ENCODE measurements at regions not wholly inside any gene's neighbourhood (a gene's known extent, or its start where the extent isn't known, plus 50 kb on each side); places are given as distances from the start of the nearest gene placed in this dataset.

- Mint-ChIP-seq H3K27me3 (ENCODE audit: insufficient read depth, unreplicated experiment) (peaks cover 25% of the 10 kb centered on the region), H3K27ac (ENCODE audit: low read depth, unreplicated experiment) (no peak overlapping the region), H3K36me3 (ENCODE audit: insufficient read depth, unreplicated experiment) (no peaks in the 10 kb centered on the region), H3K9me3 (ENCODE audit: unreplicated experiment) (no peaks in the 10 kb centered on the region), H3K4me3 (ENCODE audit: unreplicated experiment) (no peak overlapping the region), H3K4me1 (ENCODE audit: insufficient read depth, unreplicated experiment) (no peaks in the 10 kb centered on the region)
- DNase-seq (ENCODE audit: unreplicated experiment): peak; percentile 71
- peak; percentile 45 for TF ChIP-seq CTCF (IDR thresholded peaks at IDR 0.05; ENCODE audit: unreplicated experiment)
- BruUV-seq (replicated peaks): no TSS peak
- ChIA-PET POLR2A (interaction anchor here (0.7 kb wide), 1 partner anchor 64 kb away, joined by 3 read pairs; no protein-coding TSS in a partner anchor), CTCF (interaction anchor here (0.5 to 2.9 kb wide), 34 partner anchors 8 to 1077 kb away, joined by 3 to 13 read pairs (median 4); no protein-coding TSS in a partner anchor)
- intact Hi-C loops (cut with micrococcal nuclease): loop anchor here (1.0 to 10.0 kb wide), 4 partner anchors 307 to 1467 kb away; no protein-coding TSS in a partner anchor
These were observed 738.7 kb upstream of the NDST4 start for GRCh38 chr4:115851918-115852766.

DNA sequence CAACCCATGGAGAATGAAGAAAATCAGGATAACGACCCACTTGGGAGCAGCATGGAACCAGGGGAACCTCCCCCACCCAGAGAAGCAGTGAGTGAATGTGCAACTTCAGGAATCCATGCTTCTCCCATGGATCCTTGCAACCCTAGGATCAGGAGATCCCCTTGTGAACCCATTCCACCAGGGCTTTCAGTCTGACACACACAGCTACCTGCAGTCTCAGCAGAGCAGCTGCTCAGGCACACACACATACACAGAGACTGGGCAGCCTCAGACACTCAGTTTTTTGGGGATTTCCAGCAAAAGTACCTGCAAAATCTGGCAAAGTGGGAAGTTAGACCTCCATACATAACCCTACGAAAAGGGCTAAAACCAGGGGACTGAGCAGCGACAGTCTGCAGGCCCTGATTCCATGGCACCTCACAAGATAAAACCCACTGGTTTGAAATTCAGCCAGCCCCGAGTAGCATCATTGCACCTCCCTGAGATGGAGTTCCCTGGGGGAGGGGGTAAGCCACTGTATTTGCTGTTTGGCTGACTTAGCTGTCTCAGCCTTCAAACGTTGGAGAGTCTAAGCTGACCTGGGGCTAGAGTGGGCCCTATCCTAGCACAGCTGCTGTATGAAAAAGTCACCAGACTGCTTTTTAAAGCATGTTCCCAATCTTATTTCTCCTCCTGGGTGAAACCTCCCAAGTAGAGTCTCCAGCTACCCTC, 737.5 kb upstream of the NDST4 start:
- Mint-ChIP-seq H3K27me3 (ENCODE audit: insufficient read depth, unreplicated experiment) (peaks cover 25% of the 10 kb centered on the region), H3K9me3 (ENCODE audit: unreplicated experiment) (no peaks in the 10 kb centered on the region), H3K36me3 (ENCODE audit: insufficient read depth, unreplicated experiment) (no peaks in the 10 kb centered on the region), H3K4me1 (ENCODE audit: insufficient read depth, unreplicated experiment) (no peaks in the 10 kb centered on the region), H3K27ac (ENCODE audit: low read depth, unreplicated experiment) (no peak overlapping the region), H3K4me3 (ENCODE audit: unreplicated experiment) (no peak overlapping the region)
- ChIA-PET CTCF (interaction anchor here (0.5 to 2.9 kb wide), 10 partner anchors 70 to 732 kb away, joined by 3 to 13 read pairs (median 4); no protein-coding TSS in a partner anchor), POLR2A (no interaction called here)
- intact Hi-C loops (cut with micrococcal nuclease): loop anchor here (10.0 kb wide), 2 partner anchors 306 to 1466 kb away; no protein-coding TSS in a partner anchor
- no peak for TF ChIP-seq CTCF (IDR thresholded peaks at IDR 0.05; ENCODE audit: unreplicated experiment)
- no peak for DNase-seq (ENCODE audit: unreplicated experiment)
- no TSS peak for BruUV-seq (replicated peaks)

DNA sequence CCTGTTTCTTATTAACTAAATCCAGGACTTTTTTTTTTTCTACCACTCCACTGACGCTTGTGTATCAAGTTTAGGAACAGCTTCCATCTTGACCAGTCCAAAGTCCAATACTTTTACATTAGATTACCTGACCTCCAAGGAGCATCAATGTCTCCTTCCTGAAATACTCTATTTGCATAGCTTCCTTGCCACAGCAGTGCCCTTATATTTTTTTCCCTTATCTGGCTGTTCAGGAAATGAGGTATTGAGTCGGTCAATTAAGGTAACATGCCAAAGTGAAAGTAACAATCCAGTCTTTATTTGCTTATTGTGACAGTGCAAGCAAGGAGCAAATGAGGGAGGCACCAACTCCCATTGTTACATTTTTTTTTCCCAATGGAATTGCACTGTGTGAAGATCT, 730.8 kb upstream of the NDST4 start:
- H3K27ac Mint-ChIP-seq (ENCODE audit: low read depth, unreplicated experiment): no peak overlapping the region
- CTCF ChIA-PET: interaction anchor here (0.6 to 0.7 kb wide), 2 partner anchors 9 to 1557 kb away, joined by 3 to 4 read pairs; no protein-coding TSS in a partner anchor
- no peaks in the 10 kb centered on the region for H3K27me3 Mint-ChIP-seq (ENCODE audit: insufficient read depth, unreplicated experiment)

More for the DNA sequence above, 730.8 kb upstream of the NDST4 start:
- POLR2A ChIA-PET: interaction anchor here (0.7 kb wide), 1 partner anchor 32 kb away, joined by 3 read pairs; no protein-coding TSS in a partner anchor
- Mint-ChIP-seq H3K4me1 (ENCODE audit: insufficient read depth, unreplicated experiment) (no peaks in the 10 kb centered on the region), H3K9me3 (ENCODE audit: unreplicated experiment) (no peaks in the 10 kb centered on the region), H3K36me3 (ENCODE audit: insufficient read depth, unreplicated experiment) (no peaks in the 10 kb centered on the region), H3K4me3 (ENCODE audit: unreplicated experiment) (no peak overlapping the region)
- no peak for DNase-seq (ENCODE audit: unreplicated experiment)
- no peak for TF ChIP-seq CTCF (IDR thresholded peaks at IDR 0.05; ENCODE audit: unreplicated experiment)
- no TSS peak for BruUV-seq (replicated peaks)
- intact Hi-C loops (cut with micrococcal nuclease): no loop called here
